Liver (tissue), 8 donors: ENCODE measurements at regions not wholly inside any gene's neighbourhood (a gene's known extent, or its start where the extent isn't known, plus 50 kb on each side); places are given as distances from the start of the nearest gene placed in this dataset.

Experiments
- DNase-seq: peaks from one replicate; pipeline ENCODE4 v3.0.0-alpha.2; 2017; ENCODE audit warnings: low spot score
- H3K27ac ChIP-seq, 2 donors: one replicate each; pipeline ENCODE4 v1.7.0; 2013; ENCODE audit warnings: inconsistent platforms in 2 of 2, low read length in 2 of 2, control low read depth in 1 of 2, low read depth in 1 of 2, mild to moderate bottlenecking in 1 of 2
- H3K27me3 ChIP-seq, 4 donors: one replicate each; pipeline versions ENCODE4 v1.6.1 to v1.7.0; 2013; ENCODE audit warnings: low read length in 3 of 4, inconsistent platforms in 1 of 4, mild to moderate bottlenecking in 1 of 4, moderate library complexity in 1 of 4; ENCODE audit not compliant: control insufficient read depth in 4 of 4, insufficient read depth in 4 of 4
- H3K36me3 ChIP-seq, 4 donors: one replicate each; pipeline versions ENCODE4 v1.6.1 to v1.7.0; 2013; ENCODE audit warnings: low read length in 3 of 4, mild to moderate bottlenecking in 3 of 4, low read depth in 1 of 4, moderate library complexity in 1 of 4; ENCODE audit not compliant: control insufficient read depth in 4 of 4, insufficient read depth in 3 of 4
- H3K4me1 ChIP-seq, 4 donors: one replicate each; pipeline versions ENCODE4 v1.6.1 to v1.7.0; 2013; ENCODE audit warnings: low read length in 3 of 4, mild to moderate bottlenecking in 3 of 4, moderate library complexity in 1 of 4; ENCODE audit not compliant: control insufficient read depth in 4 of 4, insufficient read depth in 4 of 4
- H3K4me3 ChIP-seq, 3 donors: one replicate each; pipeline versions ENCODE4 v1.6.1 to v1.7.0; 2013; ENCODE audit warnings: low read length in 3 of 3, control low read depth in 1 of 3, low read depth in 1 of 3, mild to moderate bottlenecking in 1 of 3
- H3K9ac ChIP-seq, 2 donors: one replicate each; pipeline ENCODE4 v1.7.0; 2013; ENCODE audit warnings: low read length in 2 of 2, mild to moderate bottlenecking in 2 of 2, moderate library complexity in 2 of 2, control low read depth in 1 of 2, low read depth in 1 of 2
- H3K9me3 ChIP-seq, 4 donors: one replicate each; pipeline versions ENCODE4 v1.6.1 to v1.7.0; 2013; ENCODE audit warnings: low read length in 3 of 4; ENCODE audit not compliant: control insufficient read depth in 4 of 4
- EGR1 ChIP-seq, 2 donors: IDR thresholded peaks; 2 replicates each; pipeline ENCODE4 v1.6.1; 2016 to 2018; ENCODE audit warnings: antibody characterized with exemption in 2 of 2, low read depth in 2 of 2
- GABPA ChIP-seq, 2 donors: IDR thresholded peaks in 1 of 2; conservative IDR thresholded peaks in 1 of 2; 2 replicates each; pipeline ENCODE4 v1.6.1; 2016; ENCODE audit warnings: antibody characterized with exemption in 2 of 2, mild to moderate bottlenecking in 1 of 2, moderate library complexity in 1 of 2
- HNF4A ChIP-seq, 2 donors: conservative IDR thresholded peaks; 2 replicates each; pipeline ENCODE4 v1.6.1; 2016; ENCODE audit warnings: antibody characterized with exemption in 2 of 2, mild to moderate bottlenecking in 2 of 2
- JUND ChIP-seq, 2 donors: IDR thresholded peaks; 2 replicates each; pipeline ENCODE4 v1.6.1; 2016; ENCODE audit warnings: antibody characterized with exemption in 2 of 2
- NR2F2 ChIP-seq: IDR thresholded peaks from 2 replicates; pipeline ENCODE4 v1.6.1; 2016; ENCODE audit warnings: antibody characterized with exemption
- RAD21 ChIP-seq, 2 donors: IDR thresholded peaks; 2 replicates each; pipeline ENCODE4 v1.6.1; 2016; ENCODE audit warnings: antibody characterized with exemption in 2 of 2, mild to moderate bottlenecking in 2 of 2
- RXRA ChIP-seq, 2 donors: IDR thresholded peaks; 2 replicates each; pipeline ENCODE4 v1.6.1; 2017 to 2018; ENCODE audit warnings: antibody characterized with exemption in 2 of 2, mild to moderate bottlenecking in 1 of 2
- SP1 ChIP-seq: IDR thresholded peaks from 2 replicates; pipeline ENCODE4 v1.6.1; 2018; ENCODE audit warnings: antibody characterized with exemption, mild to moderate bottlenecking
- TAF1 ChIP-seq: conservative IDR thresholded peaks from 2 replicates; pipeline ENCODE4 v1.6.1; 2016; ENCODE audit warnings: antibody characterized with exemption, mild to moderate bottlenecking
- YY1 ChIP-seq: IDR thresholded peaks from 2 replicates; pipeline ENCODE4 v1.6.1; 2016; ENCODE audit warnings: antibody characterized with exemption, mild to moderate bottlenecking
- WGBS: extraction: QIAGEN DNeasy Blood & Tissue Kit; methylation state at CpG from one replicate; pipeline ENCODE4 v1.1.7; 2013; 5-methylcytosine and 5-hydroxymethylcytosine counted together
- TF ChIP-seq, protein P1 (sequence below): fragments of 150-350 bp; IDR thresholded peaks from 2 replicates; pipeline ENCODE4 v1.5.1; 2017; ENCODE audit warnings: improper control_type of control experiment, low read depth, low read length; ENCODE audit not compliant: missing input control
- TF ChIP-seq, protein P2 (sequence below): IDR thresholded peaks from 2 replicates; pipeline ENCODE4 v1.6.1; 2016; ENCODE audit warnings: antibody characterized with exemption
- TF ChIP-seq, protein P3 (sequence below): IDR thresholded peaks from 2 replicates; pipeline ENCODE4 v1.6.1; 2016; ENCODE audit warnings: antibody characterized with exemption, mild to moderate bottlenecking
- donor health status: healthy.
- donor health status: healthy.
- donor health status: healthy.
- donor health status: healthy.
- donor health status: healthy.

DNA sequence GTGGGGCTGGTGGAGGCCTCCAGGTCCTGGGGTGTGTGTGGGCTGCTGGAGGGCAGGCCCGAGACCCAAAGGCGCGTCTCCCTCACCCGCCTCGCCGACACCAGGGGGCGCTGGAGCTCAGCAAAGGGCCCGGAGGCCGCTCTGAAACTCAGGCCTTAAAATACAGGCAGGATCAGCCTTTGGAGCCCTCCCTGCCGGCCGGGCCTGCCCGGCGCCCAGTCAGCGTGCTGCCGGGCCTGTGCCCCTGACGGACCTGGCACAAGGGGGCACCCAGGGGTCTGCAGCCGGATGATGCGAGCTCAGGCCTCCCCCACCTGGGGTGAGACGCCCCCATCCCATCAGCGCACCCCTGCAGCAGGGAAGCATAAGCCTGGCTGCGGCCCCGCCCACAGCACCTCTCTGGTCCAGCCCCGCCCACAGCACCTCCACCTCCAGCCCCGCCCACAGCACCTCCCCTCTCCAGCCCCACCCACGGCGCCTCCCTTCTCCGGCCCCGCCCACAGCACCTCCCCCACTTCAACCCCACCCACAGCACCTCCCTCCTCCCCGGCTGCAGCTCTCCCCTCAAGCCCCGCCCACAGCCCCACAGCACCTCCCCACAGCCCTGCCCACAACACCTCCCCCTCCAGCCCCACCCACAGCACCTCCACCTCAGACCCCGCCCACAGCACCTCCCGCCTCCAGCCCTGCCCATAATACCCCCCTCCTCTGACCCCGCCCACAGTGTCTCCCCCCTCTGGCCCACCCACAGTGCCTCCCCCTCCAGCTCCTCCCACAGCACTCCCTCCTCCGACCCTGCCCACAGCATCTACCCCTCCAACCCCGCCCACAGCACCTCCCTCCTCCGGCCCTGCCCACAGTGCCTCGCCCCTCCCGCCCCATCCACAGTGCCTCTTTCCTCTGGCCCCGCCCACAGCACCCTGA, 92.8 kb upstream of the OTOS start:
- H3K9ac ChIP-seq: peak overlapping the region in 1 of 2 donors; percentile 25
- peak overlapping the region; percentile 44 to 67 for H3K27ac ChIP-seq
- H3K4me1 ChIP-seq: peaks cover 6 to 29% (median 20%) of the 10 kb centered on the region in 4 donors
- no peaks in the 10 kb centered on the region for H3K36me3 ChIP-seq
- no peaks in the 10 kb centered on the region for H3K9me3 ChIP-seq
- whole genome bisulfite sequencing: 3% methylated on average over 39 of the region's 39 CpGs
- peak; percentile 78 for DNase-seq
- peak overlapping the region in 2 of 3 donors; percentile 49 to 51 for H3K4me3 ChIP-seq
- no peaks in the 10 kb centered on the region for H3K27me3 ChIP-seq
- peak; percentile 95 to 96 for TF ChIP-seq RAD21 (IDR thresholded peaks at IDR 0.05)
- TF ChIP-seq, protein P1, sequence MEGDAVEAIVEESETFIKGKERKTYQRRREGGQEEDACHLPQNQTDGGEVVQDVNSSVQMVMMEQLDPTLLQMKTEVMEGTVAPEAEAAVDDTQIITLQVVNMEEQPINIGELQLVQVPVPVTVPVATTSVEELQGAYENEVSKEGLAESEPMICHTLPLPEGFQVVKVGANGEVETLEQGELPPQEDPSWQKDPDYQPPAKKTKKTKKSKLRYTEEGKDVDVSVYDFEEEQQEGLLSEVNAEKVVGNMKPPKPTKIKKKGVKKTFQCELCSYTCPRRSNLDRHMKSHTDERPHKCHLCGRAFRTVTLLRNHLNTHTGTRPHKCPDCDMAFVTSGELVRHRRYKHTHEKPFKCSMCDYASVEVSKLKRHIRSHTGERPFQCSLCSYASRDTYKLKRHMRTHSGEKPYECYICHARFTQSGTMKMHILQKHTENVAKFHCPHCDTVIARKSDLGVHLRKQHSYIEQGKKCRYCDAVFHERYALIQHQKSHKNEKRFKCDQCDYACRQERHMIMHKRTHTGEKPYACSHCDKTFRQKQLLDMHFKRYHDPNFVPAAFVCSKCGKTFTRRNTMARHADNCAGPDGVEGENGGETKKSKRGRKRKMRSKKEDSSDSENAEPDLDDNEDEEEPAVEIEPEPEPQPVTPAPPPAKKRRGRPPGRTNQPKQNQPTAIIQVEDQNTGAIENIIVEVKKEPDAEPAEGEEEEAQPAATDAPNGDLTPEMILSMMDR: peak; percentile 88
- peak in 1 of 2 donors; percentile 10 for TF ChIP-seq EGR1 (IDR thresholded peaks at IDR 0.05; ENCODE audit: low read depth in 2 of 2)
- peak; percentile 38 for TF ChIP-seq SP1
- TF ChIP-seq NR2F2: no peak

DNA sequence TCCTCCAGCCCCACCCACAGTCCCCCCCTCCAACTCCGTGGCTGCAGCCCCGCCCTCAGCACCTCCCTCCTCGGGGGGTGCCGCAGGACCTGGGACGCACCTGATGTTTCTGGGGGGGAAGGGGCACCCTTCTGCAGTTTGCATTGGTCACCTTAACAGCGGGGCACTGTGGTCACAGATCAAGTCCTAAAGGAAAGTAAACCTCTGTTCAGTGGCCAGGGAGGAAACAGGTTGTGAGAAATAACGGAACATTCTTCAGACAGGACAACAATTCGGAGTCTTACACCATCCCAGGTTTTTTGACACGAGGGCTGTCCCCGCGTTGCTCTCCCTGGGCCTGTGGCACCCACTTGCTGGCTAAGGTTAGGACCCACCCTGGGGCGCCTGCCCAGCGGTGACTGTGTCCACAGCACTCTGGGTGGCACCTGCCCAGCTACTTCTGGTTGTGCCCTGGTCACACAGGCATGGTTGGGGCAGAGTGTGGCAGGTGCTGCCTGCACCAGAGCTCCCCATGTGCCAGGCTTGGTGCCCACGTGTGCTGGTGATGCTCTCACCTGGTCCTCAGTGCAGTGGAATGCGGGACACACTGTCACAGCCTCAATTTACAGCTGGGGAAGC, 93.5 kb upstream of the OTOS start:
- Histone ChIP-seq H3K4me1 (peaks cover 6 to 29% (median 22%) of the 10 kb centered on the region in 4 donors), H3K9ac (no peak overlapping the region), H3K27ac (peak overlapping the region; percentile 28 to 38), H3K36me3 (no peaks in the 10 kb centered on the region), H3K27me3 (no peaks in the 10 kb centered on the region), H3K4me3 (peak overlapping the region in 1 of 3 donors; percentile 27), H3K9me3 (no peaks in the 10 kb centered on the region)
- 26% methylated on average over 15 of the region's 15 CpGs for WGBS
- TF ChIP-seq RXRA (IDR thresholded peaks at IDR 0.05) (peak; percentile 48 to 55), YY1 (no peak), NR2F2 (no peak), JUND (IDR thresholded peaks at IDR 0.05) (no peak), HNF4A (conservative IDR thresholded peaks at IDR 0.05) (peak in 1 of 2 donors; percentile 20), GABPA (IDR thresholded peaks at IDR 0.05 in 1 of 2, conservative IDR thresholded peaks at IDR 0.05 in 1 of 2) (no peak), TAF1 (no peak), SP1 (peak; percentile 68), RAD21 (IDR thresholded peaks at IDR 0.05) (no peak)
- TF ChIP-seq, protein P2, sequence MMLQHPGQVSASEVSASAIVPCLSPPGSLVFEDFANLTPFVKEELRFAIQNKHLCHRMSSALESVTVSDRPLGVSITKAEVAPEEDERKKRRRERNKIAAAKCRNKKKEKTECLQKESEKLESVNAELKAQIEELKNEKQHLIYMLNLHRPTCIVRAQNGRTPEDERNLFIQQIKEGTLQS: no peak
- TF ChIP-seq, protein P3, sequence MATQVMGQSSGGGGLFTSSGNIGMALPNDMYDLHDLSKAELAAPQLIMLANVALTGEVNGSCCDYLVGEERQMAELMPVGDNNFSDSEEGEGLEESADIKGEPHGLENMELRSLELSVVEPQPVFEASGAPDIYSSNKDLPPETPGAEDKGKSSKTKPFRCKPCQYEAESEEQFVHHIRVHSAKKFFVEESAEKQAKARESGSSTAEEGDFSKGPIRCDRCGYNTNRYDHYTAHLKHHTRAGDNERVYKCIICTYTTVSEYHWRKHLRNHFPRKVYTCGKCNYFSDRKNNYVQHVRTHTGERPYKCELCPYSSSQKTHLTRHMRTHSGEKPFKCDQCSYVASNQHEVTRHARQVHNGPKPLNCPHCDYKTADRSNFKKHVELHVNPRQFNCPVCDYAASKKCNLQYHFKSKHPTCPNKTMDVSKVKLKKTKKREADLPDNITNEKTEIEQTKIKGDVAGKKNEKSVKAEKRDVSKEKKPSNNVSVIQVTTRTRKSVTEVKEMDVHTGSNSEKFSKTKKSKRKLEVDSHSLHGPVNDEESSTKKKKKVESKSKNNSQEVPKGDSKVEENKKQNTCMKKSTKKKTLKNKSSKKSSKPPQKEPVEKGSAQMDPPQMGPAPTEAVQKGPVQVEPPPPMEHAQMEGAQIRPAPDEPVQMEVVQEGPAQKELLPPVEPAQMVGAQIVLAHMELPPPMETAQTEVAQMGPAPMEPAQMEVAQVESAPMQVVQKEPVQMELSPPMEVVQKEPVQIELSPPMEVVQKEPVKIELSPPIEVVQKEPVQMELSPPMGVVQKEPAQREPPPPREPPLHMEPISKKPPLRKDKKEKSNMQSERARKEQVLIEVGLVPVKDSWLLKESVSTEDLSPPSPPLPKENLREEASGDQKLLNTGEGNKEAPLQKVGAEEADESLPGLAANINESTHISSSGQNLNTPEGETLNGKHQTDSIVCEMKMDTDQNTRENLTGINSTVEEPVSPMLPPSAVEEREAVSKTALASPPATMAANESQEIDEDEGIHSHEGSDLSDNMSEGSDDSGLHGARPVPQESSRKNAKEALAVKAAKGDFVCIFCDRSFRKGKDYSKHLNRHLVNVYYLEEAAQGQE: no peak
- DNase-seq: no peak
